HT1080 (cell line): ENCODE measurements at regions not wholly inside any gene's neighbourhood (a gene's known extent, or its start where the extent isn't known, plus 50 kb on each side); places are given as distances from the start of the nearest gene placed in this dataset.

Source experiments
- DNase-seq: peaks from one replicate; pipeline ENCODE4 v3.0.0-alpha.2; 2015; ENCODE audit warnings: low read depth

DNA sequence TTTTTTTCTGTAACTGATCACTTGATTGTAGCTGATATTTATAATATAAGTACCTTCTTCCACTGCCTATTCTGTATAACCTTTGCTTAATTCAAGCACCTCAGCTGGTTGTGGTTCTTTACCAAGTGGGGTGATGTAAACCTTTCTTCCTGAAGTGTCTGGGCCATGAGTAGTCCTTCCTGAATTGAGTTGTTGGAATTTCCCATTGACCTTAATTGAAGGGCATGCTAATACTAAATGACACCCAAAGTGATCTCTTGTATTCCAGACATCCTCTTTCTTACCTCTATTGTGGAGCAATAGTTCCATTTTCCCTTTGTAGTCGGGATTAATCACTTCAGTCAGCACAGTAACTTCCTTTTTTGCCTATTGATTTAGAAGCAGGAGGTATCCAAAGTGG is 1496.8 kb upstream of the CELF4 start:
- peak; percentile 66 for DNase-seq

DNA sequence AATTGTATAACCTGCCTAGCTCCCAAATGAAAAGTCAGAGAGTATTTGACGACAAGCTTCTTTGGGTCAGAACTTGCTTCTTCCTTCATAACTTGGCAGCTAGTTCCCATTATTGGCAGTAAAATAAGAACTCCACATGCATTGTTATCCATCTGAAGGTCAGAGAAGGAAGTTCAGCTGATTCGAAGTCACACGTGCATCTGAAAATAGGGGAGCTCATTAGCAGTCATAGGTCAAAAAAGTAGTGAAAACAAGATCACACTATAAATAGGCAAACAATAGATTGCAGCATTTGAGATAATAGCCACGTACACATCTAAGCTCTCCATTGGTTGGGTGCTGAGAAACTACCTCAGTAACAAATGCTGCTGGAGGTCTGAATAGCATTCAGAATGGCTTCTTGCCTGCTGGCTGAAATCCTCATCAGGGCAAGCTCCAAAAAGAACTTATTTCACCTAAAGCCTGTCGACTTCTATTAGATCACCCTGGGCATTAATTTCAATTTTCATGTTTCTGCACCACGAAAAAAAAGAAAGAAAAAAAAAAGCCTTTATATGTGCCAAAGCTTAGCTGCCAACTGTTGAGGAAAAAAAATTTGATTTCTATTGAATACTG is 1492.9 kb upstream of the CELF4 start:
- DNase-seq: no peak

DNA sequence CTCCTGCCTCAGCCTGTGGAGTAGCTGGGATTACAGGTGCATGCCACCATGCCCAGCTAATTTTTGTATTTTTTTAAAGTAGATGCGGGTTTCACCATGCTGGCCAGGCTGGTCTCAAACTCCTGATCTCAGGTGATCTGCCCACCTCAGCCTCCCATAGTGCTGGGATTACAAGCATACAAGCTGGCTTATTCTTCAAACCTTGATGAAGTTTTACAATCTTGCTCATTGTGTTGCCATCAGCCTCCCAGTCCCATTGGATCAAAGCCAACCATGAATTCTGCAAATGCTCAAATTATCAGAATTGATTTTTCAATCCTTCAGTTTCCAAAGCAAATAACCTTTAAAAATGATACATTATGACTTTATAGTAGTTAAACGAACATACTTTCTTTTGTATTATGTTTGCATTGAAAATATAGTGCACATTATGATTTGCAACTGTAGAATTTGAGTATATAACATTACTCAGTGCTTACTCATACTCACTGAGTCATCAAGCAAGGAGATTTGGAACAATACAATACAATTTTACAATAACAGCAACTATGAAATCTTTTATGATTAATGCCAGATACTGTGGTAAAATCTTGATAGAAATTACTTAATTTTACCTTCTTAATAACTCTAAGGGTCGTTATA is 1491.9 kb upstream of the CELF4 start:
- DNase-seq: peak; percentile 74

DNA sequence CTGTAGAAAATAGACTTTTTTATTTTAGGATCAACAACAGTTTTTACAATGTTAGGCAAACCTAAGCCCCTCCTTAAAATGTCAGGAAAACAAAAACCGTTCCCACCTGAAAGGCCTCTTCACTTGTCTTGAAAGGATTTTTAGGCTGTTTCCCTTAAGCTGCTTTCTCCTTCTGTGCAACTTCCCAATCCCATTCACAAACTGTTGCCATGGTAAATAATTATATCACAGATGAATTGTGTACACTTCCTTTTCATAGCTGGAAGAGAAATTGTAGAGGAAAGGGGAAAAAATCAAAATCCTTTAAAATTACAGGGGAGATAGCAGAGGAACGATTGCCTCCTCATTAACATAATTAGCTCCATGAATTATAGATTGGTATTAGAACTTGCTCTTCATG is 1488.0 kb upstream of the CELF4 start:
- DNase-seq: no peak

DNA sequence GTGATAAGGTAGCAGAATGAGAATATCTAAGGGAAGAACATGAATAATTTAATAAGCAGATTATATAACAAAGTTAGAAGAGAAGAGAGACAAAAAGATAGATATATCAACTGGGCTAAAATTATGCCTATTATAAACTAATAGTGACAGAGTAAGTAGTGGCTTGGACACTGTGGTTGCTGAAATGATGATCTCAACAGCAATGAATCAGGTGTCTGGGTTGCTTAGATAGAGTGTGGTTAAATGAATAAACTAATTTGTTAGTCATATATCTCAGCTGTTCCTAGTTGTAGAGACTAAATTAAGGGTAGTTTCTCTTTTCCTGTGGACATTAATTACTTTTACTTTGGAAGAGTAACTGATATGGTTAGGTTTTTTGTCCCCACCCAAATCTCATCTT is 1485.4 kb upstream of the CELF4 start:
- DNase-seq: peak; percentile 9

DNA sequence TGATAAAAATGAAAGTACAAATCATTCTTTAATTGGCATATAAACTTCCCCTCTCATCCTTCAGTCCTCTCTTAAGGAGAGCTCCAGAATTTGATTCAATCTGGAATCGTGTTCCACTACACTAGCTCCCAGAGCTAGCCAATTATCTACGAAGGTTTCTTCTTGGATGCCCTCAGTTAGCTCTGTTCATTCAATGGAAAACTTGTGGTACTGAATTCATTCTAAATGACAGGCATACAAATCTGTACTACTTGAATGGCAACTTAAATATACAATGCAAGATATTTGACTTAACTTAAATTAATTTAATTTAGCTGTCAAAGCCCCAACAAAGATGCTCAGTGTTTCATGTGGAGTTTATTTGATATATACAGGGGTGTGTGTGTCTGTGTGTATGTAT is 1474.2 kb upstream of the CELF4 start:
- DNase-seq: no peak

DNA sequence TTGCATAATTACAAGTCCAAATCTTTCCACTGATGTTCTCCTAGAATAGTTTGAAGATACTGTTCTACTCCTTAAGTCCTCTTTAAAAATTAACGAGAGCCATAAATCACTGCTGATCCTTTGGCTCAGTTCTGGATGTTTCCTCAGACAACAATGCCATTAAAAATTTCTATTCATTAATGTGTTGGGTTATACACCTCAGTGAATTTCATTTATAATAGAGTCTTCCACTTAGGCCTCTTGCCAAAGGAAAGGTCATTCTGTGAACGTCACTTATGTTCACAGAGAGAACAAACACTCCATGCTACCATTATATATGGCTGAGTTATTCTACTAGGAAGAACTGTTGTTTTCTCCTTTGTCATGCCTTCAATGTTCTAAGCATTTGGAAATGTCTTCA is 1472.3 kb upstream of the CELF4 start:
- DNase-seq: no peak

DNA sequence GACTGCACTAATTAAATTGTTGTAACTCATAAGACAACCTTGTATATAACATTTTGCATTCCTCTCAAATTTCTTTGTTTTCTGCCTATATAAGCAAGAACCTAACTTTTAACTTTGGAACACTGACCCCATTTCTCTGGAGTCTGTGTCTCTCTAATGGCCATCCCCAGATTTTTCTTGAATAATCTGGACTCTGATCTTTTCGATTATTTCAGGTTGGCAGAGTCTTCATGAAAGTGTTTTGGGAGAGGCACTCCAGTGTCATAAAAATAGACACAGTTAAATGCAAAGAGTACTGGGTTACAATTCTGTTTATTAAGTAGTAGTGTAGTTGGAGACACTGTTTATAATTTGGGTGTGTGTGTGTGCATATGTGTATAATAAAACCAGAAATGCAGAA is 1467.7 kb upstream of the CELF4 start:
- DNase-seq: no peak

DNA sequence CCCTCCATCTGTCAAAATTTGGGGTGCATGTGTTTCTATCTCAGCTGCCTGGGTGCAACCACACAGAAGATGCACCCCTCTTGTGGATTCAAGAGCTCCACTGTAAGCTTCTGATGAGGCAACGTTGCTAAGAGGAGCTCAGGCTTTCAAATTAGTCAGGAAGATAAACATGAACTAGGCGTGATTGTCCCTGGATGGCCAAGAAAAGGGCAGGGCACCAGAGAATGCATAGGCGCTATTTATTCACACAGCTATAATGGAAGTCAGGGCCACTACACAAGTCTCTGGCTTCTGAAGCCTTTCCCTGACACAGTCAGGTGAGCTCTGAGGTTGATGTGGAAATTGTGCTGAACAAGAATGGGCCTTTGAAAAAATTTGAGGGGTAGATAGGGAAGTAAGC is 1466.0 kb upstream of the CELF4 start:
- DNase-seq: no peak

DNA sequence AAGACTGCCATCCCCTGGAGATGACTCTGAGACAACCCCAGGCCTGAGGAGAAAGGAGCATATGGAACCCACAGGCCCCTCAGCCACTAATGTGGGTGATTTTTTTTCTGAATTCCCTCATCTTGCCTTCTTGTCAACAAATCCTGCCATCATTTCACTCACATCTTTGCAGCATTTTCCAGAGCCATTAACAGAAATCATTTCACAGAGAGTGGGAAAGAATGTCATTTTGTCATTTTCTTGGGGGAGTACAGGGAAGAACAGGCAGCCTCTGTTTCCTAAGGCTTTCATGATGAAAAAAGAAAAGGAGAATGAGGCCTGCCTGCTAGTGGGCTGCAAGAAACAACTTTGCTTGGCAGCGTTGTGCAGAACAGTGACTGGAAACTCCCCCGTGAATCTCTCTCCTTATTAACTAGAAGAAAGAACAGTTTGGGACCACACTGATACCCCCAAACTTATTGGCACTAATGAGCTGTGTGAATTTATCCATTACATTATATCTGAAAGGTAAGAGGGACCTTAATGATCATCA is 1464.6 kb upstream of the CELF4 start:
- no peak for DNase-seq

DNA sequence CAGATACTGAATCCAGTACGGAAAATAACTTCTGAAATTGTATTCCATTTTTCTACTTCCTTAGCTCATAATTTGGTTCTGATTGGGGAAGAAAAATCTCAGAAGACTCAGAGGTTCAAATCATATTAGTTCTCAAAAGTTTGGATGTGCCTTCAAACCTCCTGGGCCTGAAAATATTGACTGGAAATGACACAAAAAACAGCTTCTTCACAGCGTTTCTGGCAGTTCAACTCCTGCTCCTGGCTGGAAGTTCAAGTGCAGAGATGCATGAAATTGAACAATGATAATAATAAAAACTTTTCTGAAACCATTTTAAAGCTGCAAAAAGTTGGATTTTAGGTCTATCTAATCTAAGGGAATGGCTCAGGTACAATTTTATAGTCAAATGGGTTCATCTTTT is 1459.9 kb upstream of the CELF4 start:
- DNase-seq: no peak

DNA sequence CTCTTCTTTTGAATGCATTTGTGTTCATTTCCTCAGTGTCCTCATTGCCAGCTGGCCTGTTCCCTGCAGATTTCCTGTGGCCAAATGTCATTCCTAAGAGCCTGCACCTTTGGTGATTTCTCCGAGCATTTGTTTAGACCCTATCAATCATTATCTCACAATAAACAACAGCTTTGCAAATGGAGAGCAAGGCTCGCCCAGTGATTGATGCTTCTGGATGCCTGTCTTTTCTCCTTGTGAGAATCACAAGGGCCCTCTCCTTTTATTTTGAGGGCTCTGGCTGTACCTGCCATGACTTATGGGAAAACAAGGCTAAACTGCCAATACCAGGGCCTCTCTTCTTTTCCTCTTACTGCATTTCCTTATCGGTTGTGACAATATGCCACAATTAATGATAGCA is 1454.4 kb upstream of the CELF4 start:
- DNase-seq: no peak

DNA sequence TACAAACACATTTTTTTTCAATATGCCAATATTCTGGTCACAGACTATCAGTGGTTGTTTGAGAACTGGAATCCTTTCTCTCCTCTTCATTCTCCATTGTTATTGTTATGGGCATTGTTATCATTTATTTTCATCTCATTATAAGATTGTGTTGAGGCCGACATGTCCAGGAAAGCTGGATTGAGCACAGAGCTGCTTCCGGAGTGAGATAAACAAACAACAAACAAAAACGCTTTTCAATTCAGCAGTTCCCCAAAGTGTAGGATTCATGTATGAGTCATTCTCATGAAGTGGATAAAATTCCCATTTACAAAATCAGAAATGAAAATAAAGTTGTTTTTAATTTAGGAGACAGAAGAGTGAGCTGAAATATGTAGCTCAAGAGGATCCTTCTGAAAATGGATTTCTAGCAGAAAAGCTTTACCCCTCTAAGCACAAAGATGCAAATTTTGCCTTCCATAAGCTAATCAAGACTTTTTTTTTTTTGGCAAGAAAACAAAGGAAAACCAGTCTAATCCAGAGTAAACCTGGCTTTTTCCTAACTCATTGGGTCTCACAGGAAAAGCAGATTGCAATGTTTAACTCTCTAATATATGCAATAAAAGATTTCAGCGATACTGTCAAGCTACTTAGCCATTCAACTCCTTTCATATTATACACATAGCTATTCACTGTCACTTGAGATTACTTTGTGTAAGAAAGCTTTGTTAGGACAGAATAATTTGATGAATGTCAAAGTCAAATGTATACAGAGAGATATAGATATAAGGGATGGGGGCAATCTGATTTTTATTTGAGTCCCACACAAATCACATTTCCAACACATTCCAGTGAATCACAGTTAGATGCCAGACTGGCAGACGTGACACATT is 1441.7 kb upstream of the CELF4 start:
- no peak for DNase-seq

DNA sequence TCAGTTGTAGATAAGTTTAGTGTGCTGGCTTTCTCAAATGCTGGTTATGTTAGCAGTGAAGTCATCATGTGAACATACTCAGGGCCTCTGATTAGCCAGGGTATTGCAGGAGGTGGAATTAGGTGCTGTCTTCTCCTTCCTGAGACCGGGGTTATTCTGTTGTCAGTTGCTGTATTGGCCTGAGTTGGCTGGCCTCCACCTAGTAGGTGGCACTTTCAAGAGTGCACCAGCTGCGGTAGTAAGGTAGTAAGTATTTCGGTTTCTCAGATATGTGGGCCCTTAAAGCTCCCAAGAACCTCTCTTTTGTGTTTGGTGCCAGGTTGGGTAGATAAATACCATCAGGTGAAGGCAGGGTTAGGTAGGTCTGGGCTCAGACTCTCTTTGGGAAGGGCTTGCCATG is 1430.5 kb upstream of the CELF4 start:
- no peak for DNase-seq

DNA sequence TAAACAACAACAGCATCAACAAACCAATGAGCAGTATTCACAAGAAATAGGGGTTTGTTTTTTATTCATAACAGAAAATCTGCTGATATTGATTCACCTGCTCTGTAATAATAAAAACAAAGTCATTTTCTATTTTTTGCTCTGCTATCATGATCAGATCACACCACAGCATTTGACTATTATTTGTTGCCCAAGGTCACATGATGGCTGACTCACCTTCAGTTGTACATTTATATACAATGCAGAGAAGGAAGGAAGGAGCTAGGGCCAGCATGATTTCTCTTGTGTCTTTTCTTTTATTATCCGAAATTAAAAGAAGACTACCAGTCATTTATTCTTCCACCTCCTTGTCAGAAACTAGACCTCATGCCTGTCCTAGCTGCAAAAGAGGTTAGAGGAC is 1427.7 kb upstream of the CELF4 start:
- peak; percentile 8 for DNase-seq

DNA sequence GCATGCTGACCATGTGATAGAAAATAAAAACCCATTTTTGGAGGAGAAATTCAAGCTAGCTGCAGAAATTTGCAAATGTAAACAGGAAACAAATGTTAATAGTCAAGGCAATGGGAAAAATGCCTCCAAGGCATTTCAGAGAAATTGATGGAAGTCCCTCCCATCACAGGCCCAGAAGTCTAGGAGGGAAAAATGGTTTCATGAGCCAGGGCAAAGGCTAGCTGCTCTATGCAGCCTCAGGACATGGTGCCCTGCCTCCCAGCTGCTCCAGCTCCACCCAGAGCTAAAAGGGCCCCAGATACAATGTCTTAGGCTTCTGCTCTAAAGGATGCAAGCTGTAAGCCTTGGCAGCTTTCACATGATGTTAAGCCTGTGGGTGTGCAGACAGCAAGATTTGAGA is 1419.4 kb upstream of the CELF4 start:
- DNase-seq: no peak

DNA sequence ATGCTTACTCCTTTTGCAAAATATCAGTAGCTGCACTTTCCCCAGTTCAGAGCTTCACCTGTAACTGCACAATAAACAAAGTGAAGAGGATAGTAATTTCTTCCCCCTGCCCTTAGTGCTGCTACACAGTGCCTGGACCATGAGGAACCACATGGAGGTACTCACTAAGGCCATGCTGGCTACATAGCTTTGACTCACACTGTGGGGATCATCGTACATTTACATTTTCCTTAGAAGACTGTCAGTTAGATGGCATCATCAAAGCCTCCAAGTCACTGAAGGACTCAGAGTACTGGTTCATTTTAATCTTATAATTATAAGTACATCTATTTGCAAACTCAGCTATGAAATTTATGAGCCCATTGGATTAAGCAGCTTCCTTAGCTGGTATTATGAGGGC is 1416.5 kb upstream of the CELF4 start:
- DNase-seq: no peak

DNA sequence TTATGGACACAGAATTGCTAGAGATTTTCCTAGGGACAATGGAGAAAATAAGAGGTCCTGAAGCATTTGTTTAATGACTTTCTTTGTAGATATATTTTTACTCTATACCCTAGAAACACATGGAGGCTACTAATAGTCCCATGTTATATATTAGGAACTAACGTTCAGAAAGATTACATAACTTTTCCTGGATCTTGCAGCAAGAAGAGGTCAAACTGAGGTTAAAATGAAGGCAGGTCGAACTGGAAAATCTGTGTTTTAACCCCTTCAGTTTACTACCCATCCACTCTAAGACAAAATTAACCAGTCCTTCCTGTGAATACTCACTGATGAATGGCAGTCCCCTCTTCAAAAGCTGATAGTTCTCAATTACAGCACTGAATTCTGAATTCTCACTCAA is 1415.8 kb upstream of the CELF4 start:
- DNase-seq: no peak

DNA sequence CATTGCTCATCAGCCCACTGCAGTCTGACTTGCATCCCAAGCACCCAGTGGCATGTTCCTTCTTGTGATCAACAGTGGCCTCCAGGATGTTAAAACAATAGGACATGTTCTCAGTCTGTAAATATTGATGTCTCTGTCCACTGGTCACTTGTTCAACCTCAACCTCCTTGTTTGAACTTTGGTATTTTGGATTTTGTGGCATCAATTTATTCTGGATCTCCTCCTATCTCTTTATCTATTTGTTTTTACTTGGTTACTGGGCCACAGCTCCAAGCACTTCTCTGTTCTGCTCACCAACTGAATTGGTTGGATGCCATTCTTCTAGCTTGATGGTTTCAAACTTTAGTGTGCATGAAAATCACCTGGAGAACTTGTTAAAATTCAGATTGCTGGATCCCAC is 1414.8 kb upstream of the CELF4 start:
- DNase-seq: no peak

DNA sequence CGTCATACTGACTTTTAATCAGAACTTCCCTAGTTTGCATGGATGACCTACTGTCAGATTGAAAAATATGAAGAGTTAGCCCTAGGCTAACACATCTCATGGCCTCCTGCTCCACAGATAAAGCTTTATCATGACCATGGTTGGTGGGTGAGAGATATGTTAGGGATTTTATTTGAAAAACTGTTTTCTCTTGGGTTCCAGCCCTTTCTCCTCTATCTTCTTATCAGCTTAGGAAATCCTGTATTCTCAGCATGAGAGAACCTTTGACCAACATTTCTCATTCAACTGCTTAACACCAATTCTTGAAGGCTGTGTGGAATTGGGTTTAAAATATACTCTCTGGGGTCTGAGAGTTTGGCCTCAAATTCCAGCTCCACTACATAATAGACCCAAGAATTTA is 1407.0 kb upstream of the CELF4 start:
- no peak for DNase-seq

DNA sequence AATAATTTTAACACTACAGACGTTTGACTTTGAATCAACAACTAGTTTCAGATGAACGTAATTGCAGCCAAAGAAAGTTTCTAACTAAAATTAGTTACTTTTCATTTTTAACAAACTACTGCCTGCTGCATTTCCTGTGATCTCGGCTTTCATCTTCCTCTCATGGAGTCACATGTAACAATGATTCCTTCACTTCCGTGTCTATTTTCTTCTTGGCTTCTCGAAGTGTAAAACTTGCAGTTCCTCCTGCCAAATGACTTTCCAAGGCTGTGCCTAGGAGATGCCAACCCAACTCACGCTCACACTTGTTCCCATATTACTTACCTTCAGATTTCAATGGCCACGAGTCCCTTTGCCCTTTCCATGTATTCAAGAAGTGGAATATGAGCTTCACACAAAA is 1406.3 kb upstream of the CELF4 start:
- DNase-seq: no peak

DNA sequence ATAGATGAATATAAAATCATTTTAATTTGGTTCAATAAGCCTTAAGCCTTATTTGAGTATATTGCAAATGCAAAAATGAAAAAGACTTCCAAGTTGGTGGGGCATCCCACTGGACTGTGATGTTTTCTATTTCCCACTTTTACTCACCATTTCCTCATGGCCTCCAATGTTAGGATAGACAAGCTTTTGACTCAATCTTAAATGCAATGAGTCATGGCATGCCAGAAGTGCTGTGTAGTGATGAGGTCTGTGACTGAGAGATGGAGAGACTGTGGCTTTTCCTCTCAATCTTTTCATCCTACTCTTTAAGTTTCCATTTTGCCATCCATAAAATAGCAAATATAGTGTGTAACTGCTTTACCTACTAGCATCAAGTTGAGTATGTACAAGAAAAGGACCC is 1401.2 kb upstream of the CELF4 start:
- peak; percentile 70 for DNase-seq
